ENCODE measurements at regions not wholly inside any gene's neighbourhood (a gene's known extent, or its start where the extent isn't known, plus 50 kb on each side); places are given as distances from the start of the nearest gene placed in this dataset.
"Not testable (repeated sequence)": the region's sequence is repeated elsewhere in the genome, so short reads cannot be mapped to it uniquely, and the experiment has no call there.

- FAIRE-seq (no peak), DNase-seq (ENCODE audit: insufficient read length, low spot score) (no peak)
- TF ChIP-seq, protein P1, sequence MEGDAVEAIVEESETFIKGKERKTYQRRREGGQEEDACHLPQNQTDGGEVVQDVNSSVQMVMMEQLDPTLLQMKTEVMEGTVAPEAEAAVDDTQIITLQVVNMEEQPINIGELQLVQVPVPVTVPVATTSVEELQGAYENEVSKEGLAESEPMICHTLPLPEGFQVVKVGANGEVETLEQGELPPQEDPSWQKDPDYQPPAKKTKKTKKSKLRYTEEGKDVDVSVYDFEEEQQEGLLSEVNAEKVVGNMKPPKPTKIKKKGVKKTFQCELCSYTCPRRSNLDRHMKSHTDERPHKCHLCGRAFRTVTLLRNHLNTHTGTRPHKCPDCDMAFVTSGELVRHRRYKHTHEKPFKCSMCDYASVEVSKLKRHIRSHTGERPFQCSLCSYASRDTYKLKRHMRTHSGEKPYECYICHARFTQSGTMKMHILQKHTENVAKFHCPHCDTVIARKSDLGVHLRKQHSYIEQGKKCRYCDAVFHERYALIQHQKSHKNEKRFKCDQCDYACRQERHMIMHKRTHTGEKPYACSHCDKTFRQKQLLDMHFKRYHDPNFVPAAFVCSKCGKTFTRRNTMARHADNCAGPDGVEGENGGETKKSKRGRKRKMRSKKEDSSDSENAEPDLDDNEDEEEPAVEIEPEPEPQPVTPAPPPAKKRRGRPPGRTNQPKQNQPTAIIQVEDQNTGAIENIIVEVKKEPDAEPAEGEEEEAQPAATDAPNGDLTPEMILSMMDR (IDR thresholded peaks at IDR 0.05; ENCODE audit: insufficient read depth, missing control alignments), result no peak
Observed at GRCh38 chr2:195561116-195561921, 95.7 kb upstream of the SLC39A10 start.

GRCh38 chr2:195560209-195560895, 96.7 kb upstream of the SLC39A10 start:
- no peak for DNase-seq (ENCODE audit: insufficient read length, low spot score)
- FAIRE-seq, result no peak
- TF ChIP-seq, protein P1 (IDR thresholded peaks at IDR 0.05; ENCODE audit: insufficient read depth, missing control alignments), result no peak

GRCh38 chr2:195559431-195559914, 97.6 kb upstream of the SLC39A10 start:
- FAIRE-seq (no peak), DNase-seq (ENCODE audit: insufficient read length, low spot score) (no peak)
- TF ChIP-seq, protein P1 (IDR thresholded peaks at IDR 0.05; ENCODE audit: insufficient read depth, missing control alignments), result no peak

DNA sequence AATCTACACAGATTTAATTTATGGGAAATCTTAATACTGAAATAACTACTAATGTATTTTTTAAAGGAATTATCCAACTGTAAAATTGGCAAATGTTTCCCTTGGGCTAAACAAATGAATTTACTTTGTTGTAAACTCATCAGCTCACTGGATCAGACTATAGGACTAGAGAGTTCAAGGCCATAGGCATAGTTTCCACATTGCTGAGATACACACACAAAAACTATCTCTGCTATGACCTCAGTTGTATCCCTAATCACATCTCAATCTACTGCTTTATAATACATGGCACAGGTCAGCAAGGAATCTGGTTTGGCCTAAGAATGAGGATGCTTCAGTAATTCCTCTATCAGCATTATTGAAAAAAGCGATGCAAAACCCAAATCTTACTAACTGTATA, 101.1 kb upstream of the SLC39A10 start:
- TF ChIP-seq, protein P1 (IDR thresholded peaks at IDR 0.05; ENCODE audit: insufficient read depth, missing control alignments), result no peak
- DNase-seq (ENCODE audit: insufficient read length, low spot score) (no peak), FAIRE-seq (no peak)

DNA sequence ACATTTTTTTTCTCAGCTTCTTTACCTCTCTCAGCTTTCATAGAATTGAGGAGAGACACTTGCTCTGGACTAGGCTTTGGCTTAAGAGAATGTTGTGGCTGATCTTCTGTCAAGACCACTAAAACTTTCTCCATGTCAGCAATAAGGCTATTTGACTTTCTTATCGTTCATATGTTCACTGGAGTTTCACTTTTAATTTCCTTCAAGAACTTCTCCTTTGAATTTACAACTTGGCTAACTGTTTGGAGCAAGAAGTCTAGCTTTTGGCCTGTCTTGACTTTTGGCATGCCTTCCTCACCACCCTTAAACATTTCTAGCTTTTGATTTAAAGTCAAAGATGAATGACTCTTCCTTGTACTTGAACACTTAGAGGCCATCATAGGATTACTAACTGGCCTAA, 104.4 kb upstream of the SLC39A10 start:
- FAIRE-seq (no peak), DNase-seq (ENCODE audit: insufficient read length, low spot score) (no peak)
- TF ChIP-seq, protein P1 (IDR thresholded peaks at IDR 0.05; ENCODE audit: insufficient read depth, missing control alignments), result no peak

- TF ChIP-seq, protein P1 (IDR thresholded peaks at IDR 0.05; ENCODE audit: insufficient read depth, missing control alignments), result no peak
- no peak for DNase-seq (ENCODE audit: insufficient read length, low spot score)
- no peak for FAIRE-seq
Observed at GRCh38 chr2:195548198-195548940, 108.7 kb upstream of the SLC39A10 start.

GRCh38 chr2:195547268-195547840, 109.7 kb upstream of the SLC39A10 start:
- FAIRE-seq; DNase-seq (ENCODE audit: insufficient read length, low spot score): not testable (repeated sequence)

Data from D721Med (cell line).